ENCODE measurements at regions not wholly inside any gene's neighbourhood (a gene's known extent, or its start where the extent isn't known, plus 50 kb on each side); places are given as distances from the start of the nearest gene placed in this dataset.

- TF ChIP-seq EZH2 (optimal IDR thresholded peaks at IDR 0.05; ENCODE audit: low read depth, low read length): no peak
- TF ChIP-seq CTCF (IDR thresholded peaks at IDR 0.05; ENCODE audit: low read length): no peak
Measured at GRCh38 chr9:88873635-88874034, 117.6 kb upstream of the S1PR3 start.
